GM12892 (cell line): ENCODE measurements at regions not wholly inside any gene's neighbourhood (a gene's known extent, or its start where the extent isn't known, plus 50 kb on each side); places are given as distances from the start of the nearest gene placed in this dataset.

Experiments
- DNase-seq: peaks from one replicate; pipeline ENCODE4 v3.0.0; 2011; ENCODE audit not compliant: insufficient read length
- FAIRE-seq: peaks from 2 replicates; lab custom pipeline; 2011; peaks lifted over from hg19 to GRCh38; lab: Jason Lieb, UNC
- POLR2A ChIP-seq: IDR thresholded peaks from 2 replicates; pipeline ENCODE4 v1.6.1; 2011; ENCODE audit warnings: low read depth, low read length, control low read depth
- POLR2AphosphoS5 ChIP-seq: IDR thresholded peaks from 2 replicates; pipeline ENCODE4 v1.6.1; 2011; ENCODE audit warnings: low read depth, low read length, control low read depth
- TAF1 ChIP-seq: IDR thresholded peaks from 2 replicates; pipeline ENCODE4 v1.6.1; 2011; ENCODE audit warnings: low read depth, mild to moderate bottlenecking, control low read depth, low read length, borderline replicate concordance

GRCh38 chr2:199130501-199130900 is 327.2 kb downstream of the SATB2 start:
- no peak for DNase-seq
- FAIRE-seq: no peak
- no peak for TF ChIP-seq TAF1
- no peak for TF ChIP-seq POLR2A
- TF ChIP-seq POLR2AphosphoS5: no peak

- no peak for TF ChIP-seq POLR2AphosphoS5
- TF ChIP-seq TAF1: no peak
- TF ChIP-seq POLR2A: no peak
- FAIRE-seq (no peak), DNase-seq (no peak)
These were observed 329.1 kb downstream of the SATB2 start for GRCh38 chr2:199128476-199129229.

GRCh38 chr2:199119796-199120195 is 337.9 kb downstream of the SATB2 start:
- no peak for TF ChIP-seq POLR2AphosphoS5
- TF ChIP-seq TAF1: no peak
- no peak for TF ChIP-seq POLR2A
- FAIRE-seq: no peak
- no peak for DNase-seq

- no peak for FAIRE-seq
- no peak for DNase-seq
- TF ChIP-seq POLR2AphosphoS5 (no peak), POLR2A (no peak), TAF1 (no peak)
These were observed 339.0 kb downstream of the SATB2 start for GRCh38 chr2:199118673-199119112.

GRCh38 chr2:199115169-199115568 is 342.6 kb downstream of the SATB2 start:
- no peak for DNase-seq
- FAIRE-seq: no peak

GRCh38 chr2:199113111-199113510 is 344.6 kb downstream of the SATB2 start:
- FAIRE-seq (no peak), DNase-seq (no peak)
- TF ChIP-seq POLR2A: no peak
- no peak for TF ChIP-seq POLR2AphosphoS5
- no peak for TF ChIP-seq TAF1

More at GRCh38 chr2:199115169-199115568, 342.6 kb downstream of the SATB2 start:
- TF ChIP-seq TAF1 (no peak), POLR2AphosphoS5 (no peak), POLR2A (no peak)

- TF ChIP-seq TAF1: no peak
- TF ChIP-seq POLR2A: no peak
- TF ChIP-seq POLR2AphosphoS5: no peak
- FAIRE-seq (no peak), DNase-seq (no peak)
These were observed 346.3 kb downstream of the SATB2 start for GRCh38 chr2:199111458-199111857.

- DNase-seq: no peak
- TF ChIP-seq TAF1 (no peak), POLR2A (no peak), POLR2AphosphoS5 (no peak)
- no peak for FAIRE-seq
These were observed 349.7 kb downstream of the SATB2 start for GRCh38 chr2:199108056-199108455.

- FAIRE-seq (no peak), DNase-seq (no peak)
- no peak for TF ChIP-seq POLR2A
These were observed 351.9 kb downstream of the SATB2 start for GRCh38 chr2:199105826-199106225.

- no peak for DNase-seq
- TF ChIP-seq POLR2AphosphoS5 (no peak), TAF1 (no peak), POLR2A (no peak)
- no peak for FAIRE-seq
These were observed 356.3 kb downstream of the SATB2 start for GRCh38 chr2:199101487-199101886.

GRCh38 chr2:199100326-199101110 is 357.2 kb downstream of the SATB2 start:
- TF ChIP-seq POLR2A: no peak
- no peak for TF ChIP-seq TAF1
- no peak for TF ChIP-seq POLR2AphosphoS5
- no peak for DNase-seq
- FAIRE-seq: no peak
